CD4-positive, alpha-beta T cell treated with Interleukin-2 at 100 ng/mL for 4 hours (primary cell): ENCODE measurements at regions not wholly inside any gene's neighbourhood (a gene's known extent, or its start where the extent isn't known, plus 50 kb on each side); places are given as distances from the start of the nearest gene placed in this dataset.

Experiments
- DNase-seq: peaks from one replicate; pipeline ENCODE4 v3.0.0-alpha.2; 2020; ENCODE audit warnings: low spot score

- DNase-seq = no peak
Observed at GRCh38 chr12:67909681-67910080, 79.6 kb upstream of the IFNG-AS1 start.

GRCh38 chr12:67910360-67911274 is 78.6 kb upstream of the IFNG-AS1 start:
- no peak for DNase-seq

GRCh38 chr12:67911275-67911600 is 78.0 kb upstream of the IFNG-AS1 start:
- no peak for DNase-seq

- no peak for DNase-seq
Observed at GRCh38 chr12:67911789-67912188, 77.5 kb upstream of the IFNG-AS1 start.

- no peak for DNase-seq
Observed at GRCh38 chr12:67915335-67915851, 73.9 kb upstream of the IFNG-AS1 start.

- no peak for DNase-seq
Observed at GRCh38 chr12:67916266-67916970, 72.8 kb upstream of the IFNG-AS1 start.

- no peak for DNase-seq
Observed at GRCh38 chr12:67917811-67918210, 71.4 kb upstream of the IFNG-AS1 start.

GRCh38 chr12:67918441-67918840 is 70.8 kb upstream of the IFNG-AS1 start:
- DNase-seq = no peak

GRCh38 chr12:67919406-67919805 is 69.8 kb upstream of the IFNG-AS1 start:
- no peak for DNase-seq

- no peak for DNase-seq
Observed at GRCh38 chr12:67920413-67920812, 68.8 kb upstream of the IFNG-AS1 start.

GRCh38 chr12:67921286-67921685 is 68.0 kb upstream of the IFNG-AS1 start:
- DNase-seq = no peak

- no peak for DNase-seq
Observed at GRCh38 chr12:67922245-67922644, 67.0 kb upstream of the IFNG-AS1 start.

- no peak for DNase-seq
Observed at GRCh38 chr12:67925077-67925476, 64.2 kb upstream of the IFNG-AS1 start.

GRCh38 chr12:67925552-67925951 is 63.7 kb upstream of the IFNG-AS1 start:
- no peak for DNase-seq

- DNase-seq = no peak
Observed at GRCh38 chr12:67926063-67926462, 63.2 kb upstream of the IFNG-AS1 start.

- DNase-seq = no peak
Observed at GRCh38 chr12:67927324-67927723, 61.9 kb upstream of the IFNG-AS1 start.

GRCh38 chr12:67927815-67928214 is 61.4 kb upstream of the IFNG-AS1 start:
- DNase-seq = no peak

- no peak for DNase-seq
Observed at GRCh38 chr12:67928621-67929383, 60.4 kb upstream of the IFNG-AS1 start.

- no peak for DNase-seq
Observed at GRCh38 chr12:67929384-67929772, 59.9 kb upstream of the IFNG-AS1 start.

GRCh38 chr12:67937822-67938221 is 51.4 kb upstream of the IFNG-AS1 start:
- DNase-seq = no peak
